Activated T-cell treated with anti-CD3 and anti-CD28 coated beads for 1 hour (primary cell): ENCODE measurements at regions not wholly inside any gene's neighbourhood (a gene's known extent, or its start where the extent isn't known, plus 50 kb on each side); places are given as distances from the start of the nearest gene placed in this dataset.
"Not testable (repeated sequence)": the region's sequence is repeated elsewhere in the genome, so short reads cannot be mapped to it uniquely, and the experiment has no call there.

Experiments used
- DNase-seq: peaks from one replicate; pipeline ENCODE4 v3.0.0-alpha.2; 2020; ENCODE audit warnings: low read depth

GRCh38 chr19:28152195-28152594 lies 1060.8 kb downstream of the UQCRFS1 start:
- no peak for DNase-seq

- no peak for DNase-seq
These were observed 1062.8 kb downstream of the UQCRFS1 start for GRCh38 chr19:28150129-28150528.

- no peak for DNase-seq
These were observed 1064.4 kb downstream of the UQCRFS1 start for GRCh38 chr19:28148554-28148953.

- DNase-seq, result no peak
These were observed 1070.7 kb downstream of the UQCRFS1 start for GRCh38 chr19:28142258-28142657.

GRCh38 chr19:28140201-28140600 lies 1072.8 kb downstream of the UQCRFS1 start:
- no peak for DNase-seq

GRCh38 chr19:28137772-28138171 lies 1075.2 kb downstream of the UQCRFS1 start:
- no peak for DNase-seq

GRCh38 chr19:28136796-28137195 lies 1076.2 kb downstream of the UQCRFS1 start:
- DNase-seq, result no peak

GRCh38 chr19:28135825-28136224 lies 1077.1 kb downstream of the UQCRFS1 start:
- DNase-seq, result no peak

GRCh38 chr19:28134311-28134710 lies 1078.6 kb downstream of the UQCRFS1 start:
- DNase-seq, result no peak

GRCh38 chr19:28130881-28131280 lies 1082.1 kb downstream of the UQCRFS1 start:
- DNase-seq, result not testable (repeated sequence)

- DNase-seq, result no peak
These were observed 1082.9 kb downstream of the UQCRFS1 start for GRCh38 chr19:28130066-28130511.

GRCh38 chr19:28128341-28128740 lies 1084.6 kb downstream of the UQCRFS1 start:
- DNase-seq, result no peak

GRCh38 chr19:28126135-28126898 lies 1086.6 kb downstream of the UQCRFS1 start:
- DNase-seq, result no peak

GRCh38 chr19:28122734-28123133 lies 1090.2 kb downstream of the UQCRFS1 start:
- no peak for DNase-seq

GRCh38 chr19:28118235-28118634 lies 1094.7 kb downstream of the UQCRFS1 start:
- DNase-seq, result no peak

GRCh38 chr19:28117143-28117542 lies 1095.8 kb downstream of the UQCRFS1 start:
- no peak for DNase-seq

GRCh38 chr19:28116379-28116778 lies 1096.6 kb downstream of the UQCRFS1 start:
- not testable (repeated sequence) for DNase-seq

- DNase-seq, result no peak
These were observed 1109.0 kb downstream of the UQCRFS1 start for GRCh38 chr19:28103921-28104320.

GRCh38 chr19:28084659-28085157 lies 1128.2 kb downstream of the UQCRFS1 start:
- not testable (repeated sequence) for DNase-seq

- no peak for DNase-seq
These were observed 1136.3 kb downstream of the UQCRFS1 start for GRCh38 chr19:28076628-28077027.

- DNase-seq, result no peak
These were observed 1137.7 kb downstream of the UQCRFS1 start for GRCh38 chr19:28075229-28075628.

GRCh38 chr19:28074773-28075172 lies 1138.2 kb downstream of the UQCRFS1 start:
- DNase-seq, result no peak

- DNase-seq, result no peak
These were observed 1145.1 kb downstream of the UQCRFS1 start for GRCh38 chr19:28067882-28068281.

- no peak for DNase-seq
These were observed 1146.0 kb downstream of the UQCRFS1 start for GRCh38 chr19:28066988-28067387.
